AG10803 (cell line): ENCODE measurements at regions not wholly inside any gene's neighbourhood (a gene's known extent, or its start where the extent isn't known, plus 50 kb on each side); places are given as distances from the start of the nearest gene placed in this dataset.

Source experiments
- DNase-seq: peaks from one replicate; pipeline ENCODE4 v3.0.0; 2010; ENCODE audit warnings: low read depth
- H3K4me3 ChIP-seq: 2 replicates; pipeline ENCODE4 v1.5.1; 2011; ENCODE audit warnings: mild to moderate bottlenecking, low read length, control low read depth
- CTCF ChIP-seq: conservative IDR thresholded peaks from 2 replicates; pipeline ENCODE4 v1.5.1; 2011; ENCODE audit warnings: mild to moderate bottlenecking, low read length, control low read depth, inconsistent platforms

GRCh38 chr7:52140851-52141250 lies 824.2 kb upstream of the COBL start:
- TF ChIP-seq CTCF = no peak
- no peak for DNase-seq
- H3K4me3 ChIP-seq = no peak overlapping the region

GRCh38 chr7:52135403-52135802 lies 818.8 kb upstream of the COBL start:
- DNase-seq = no peak
- H3K4me3 ChIP-seq = no peak overlapping the region
- no peak for TF ChIP-seq CTCF

DNA sequence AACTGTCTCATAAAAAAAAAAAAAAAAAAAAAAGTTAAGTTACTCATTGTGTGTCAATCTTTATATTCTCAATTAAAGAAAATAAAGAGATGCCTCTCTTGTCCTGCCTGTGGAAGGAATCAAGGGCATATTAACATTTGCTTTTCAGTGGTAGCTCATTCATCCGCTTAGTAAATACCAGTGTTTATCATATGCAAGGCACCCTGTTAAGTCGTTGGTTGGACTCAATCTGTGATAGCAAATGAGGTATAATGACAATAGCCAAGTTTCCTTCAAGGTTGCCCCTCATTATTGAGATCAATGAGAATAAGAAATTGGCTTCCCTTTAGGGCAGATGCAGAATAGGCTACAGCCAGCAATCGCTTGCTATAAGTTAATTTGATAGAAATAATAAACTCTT lies 812.7 kb upstream of the COBL start:
- no peak overlapping the region for H3K4me3 ChIP-seq
- no peak for TF ChIP-seq CTCF
- no peak for DNase-seq

DNA sequence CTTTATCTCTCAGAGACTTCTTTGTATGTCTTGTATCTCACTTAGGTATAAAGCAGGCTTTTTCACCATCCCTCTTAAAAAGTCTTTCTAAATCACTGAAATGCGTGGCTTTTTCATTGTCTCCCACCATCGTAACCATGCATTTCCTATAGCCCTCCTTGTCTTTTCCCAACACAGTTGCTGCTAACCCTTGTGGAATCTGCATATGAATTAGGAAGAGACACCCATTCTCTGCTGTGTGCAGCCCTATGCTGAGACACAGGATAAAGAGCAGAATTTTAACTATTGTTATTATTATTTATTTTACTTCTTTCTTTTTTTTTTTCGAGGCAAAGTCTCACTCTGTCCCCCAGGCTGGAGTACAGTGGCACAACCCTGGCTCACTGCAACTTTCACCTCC lies 804.3 kb upstream of the COBL start:
- TF ChIP-seq CTCF = no peak
- DNase-seq = no peak
- H3K4me3 ChIP-seq = no peak overlapping the region

GRCh38 chr7:52119537-52119936 lies 802.9 kb upstream of the COBL start:
- TF ChIP-seq CTCF = no peak
- no peak for DNase-seq
- no peak overlapping the region for H3K4me3 ChIP-seq

GRCh38 chr7:52114509-52114908 lies 797.9 kb upstream of the COBL start:
- TF ChIP-seq CTCF = no peak
- no peak for DNase-seq
- no peak overlapping the region for H3K4me3 ChIP-seq

- H3K4me3 ChIP-seq = no peak overlapping the region
- no peak for TF ChIP-seq CTCF
- DNase-seq = no peak
Measured at GRCh38 chr7:52114056-52114455, 797.4 kb upstream of the COBL start.
